ENCODE measurements at regions not wholly inside any gene's neighbourhood (a gene's known extent, or its start where the extent isn't known, plus 50 kb on each side); places are given as distances from the start of the nearest gene placed in this dataset.

- Histone ChIP-seq H3K4me3 (ENCODE audit: low read depth in 1 of 2, low read length in 2 of 2) (no peak overlapping the region), H3K9me3 (ENCODE audit: control insufficient read depth in 1 of 2, low read length in 2 of 2) (no peaks in the 10 kb centered on the region), H3K27ac (ENCODE audit: low read depth, low read length) (no peak overlapping the region), H3K36me3 (ENCODE audit: control insufficient read depth in 1 of 2, insufficient read depth in 2 of 2, low read length in 2 of 2) (no peaks in the 10 kb centered on the region), H3K4me1 (ENCODE audit: control insufficient read depth in 1 of 2, insufficient read depth in 2 of 2, low read length in 2 of 2) (no peaks in the 10 kb centered on the region), H3K9ac (ENCODE audit: low read depth in 1 of 2, low read length in 2 of 2) (no peak overlapping the region), H3K27me3 (ENCODE audit: control insufficient read depth in 1 of 2, insufficient read depth in 2 of 2, low read length in 2 of 2) (no peaks in the 10 kb centered on the region)
Measured at GRCh38 chr3:113094337-113095221, 103.8 kb downstream of the GTPBP8 start.

DNA sequence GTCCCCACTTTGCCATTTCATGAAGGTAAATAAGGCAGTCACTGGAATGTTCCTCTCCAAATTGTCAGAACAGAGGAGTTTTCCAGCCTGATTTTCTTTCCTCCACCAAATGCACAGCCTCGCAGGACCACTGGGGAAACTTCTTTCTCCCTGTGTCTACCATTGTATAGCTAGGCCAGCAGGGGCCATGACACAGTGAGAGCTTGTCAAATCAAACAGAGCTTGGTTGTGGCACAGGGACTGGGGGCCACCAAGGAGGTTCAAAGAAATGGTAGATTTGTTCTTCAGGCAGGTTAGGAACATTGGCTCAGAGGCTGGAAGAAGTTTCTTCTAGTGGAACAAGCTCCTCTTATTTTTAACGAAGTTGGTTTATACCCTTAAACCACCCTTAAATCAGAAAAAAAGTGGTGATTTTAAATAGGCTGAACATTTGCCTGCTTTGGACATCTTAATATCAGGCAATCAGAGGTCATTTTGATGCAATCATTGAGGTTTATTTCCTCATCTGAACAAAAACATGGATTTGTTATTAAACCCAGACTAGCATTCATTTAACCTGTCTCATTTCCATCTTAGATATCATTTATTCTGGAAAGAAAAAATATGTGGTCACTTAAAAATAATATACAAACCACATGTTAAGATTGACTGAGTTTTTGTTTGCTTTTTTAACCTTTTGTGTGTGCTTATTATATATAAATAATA, 105.6 kb downstream of the GTPBP8 start:
- Histone ChIP-seq H3K36me3 (ENCODE audit: control insufficient read depth in 1 of 2, insufficient read depth in 2 of 2, low read length in 2 of 2) (no peaks in the 10 kb centered on the region), H3K4me1 (ENCODE audit: control insufficient read depth in 1 of 2, insufficient read depth in 2 of 2, low read length in 2 of 2) (no peaks in the 10 kb centered on the region), H3K4me3 (ENCODE audit: low read depth in 1 of 2, low read length in 2 of 2) (no peak overlapping the region), H3K9ac (ENCODE audit: low read depth in 1 of 2, low read length in 2 of 2) (no peak overlapping the region), H3K9me3 (ENCODE audit: control insufficient read depth in 1 of 2, low read length in 2 of 2) (no peaks in the 10 kb centered on the region), H3K27ac (ENCODE audit: low read depth, low read length) (no peak overlapping the region), H3K27me3 (ENCODE audit: control insufficient read depth in 1 of 2, insufficient read depth in 2 of 2, low read length in 2 of 2) (no peaks in the 10 kb centered on the region)

DNA sequence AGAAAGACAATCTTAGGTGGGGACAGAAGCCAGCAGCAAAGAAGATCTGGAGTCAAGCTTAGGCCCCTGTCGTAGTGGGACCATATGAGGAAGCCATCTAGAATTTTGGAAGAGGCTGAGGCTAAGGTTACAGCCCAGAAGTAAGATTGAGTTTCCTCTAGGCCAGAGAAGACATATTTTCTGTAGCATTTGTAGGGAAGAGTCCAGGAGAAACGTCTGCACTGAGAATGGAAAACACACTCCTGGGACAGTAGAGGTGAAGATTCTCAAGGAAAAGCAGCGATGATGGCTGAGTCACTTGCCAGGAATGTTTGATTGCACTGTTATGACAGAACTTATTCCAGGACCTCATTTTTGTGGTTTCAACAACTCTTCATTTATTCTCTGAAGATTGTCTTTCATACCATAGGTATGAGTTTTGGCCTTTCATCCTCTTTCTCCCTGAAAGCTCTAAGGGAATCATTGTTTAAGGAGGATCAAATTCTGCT, 107.2 kb downstream of the GTPBP8 start:
- H3K4me1 ChIP-seq (ENCODE audit: control insufficient read depth in 1 of 2, insufficient read depth in 2 of 2, low read length in 2 of 2) = no peaks in the 10 kb centered on the region
- H3K9ac ChIP-seq (ENCODE audit: low read depth in 1 of 2, low read length in 2 of 2) = no peak overlapping the region
- no peaks in the 10 kb centered on the region for H3K36me3 ChIP-seq (ENCODE audit: control insufficient read depth in 1 of 2, insufficient read depth in 2 of 2, low read length in 2 of 2)
- H3K9me3 ChIP-seq (ENCODE audit: control insufficient read depth in 1 of 2, low read length in 2 of 2) = no peaks in the 10 kb centered on the region
- no peaks in the 10 kb centered on the region for H3K27me3 ChIP-seq (ENCODE audit: control insufficient read depth in 1 of 2, insufficient read depth in 2 of 2, low read length in 2 of 2)
- H3K4me3 ChIP-seq (ENCODE audit: low read depth in 1 of 2, low read length in 2 of 2) = no peak overlapping the region
- H3K27ac ChIP-seq (ENCODE audit: low read depth, low read length) = no peak overlapping the region

DNA sequence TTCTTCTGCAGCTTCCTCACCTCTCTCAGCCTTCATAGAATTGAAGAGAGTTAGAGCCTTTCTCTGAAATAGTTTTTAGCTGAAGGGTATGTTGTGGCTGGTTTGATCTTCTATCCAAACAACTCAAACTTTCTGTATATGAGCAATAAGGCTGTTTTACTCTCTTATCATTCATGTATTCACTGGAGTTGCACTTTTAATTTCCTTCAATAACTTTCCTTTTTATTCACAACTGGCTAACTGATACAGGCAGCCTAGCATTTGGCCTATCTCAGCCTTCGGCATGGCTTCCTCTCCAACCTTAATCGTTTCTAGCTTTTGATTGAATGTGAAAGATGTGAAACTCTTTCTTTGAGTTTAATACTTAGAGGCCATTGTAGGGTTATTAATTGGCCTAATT, 109.3 kb downstream of the GTPBP8 start:
- H3K27ac ChIP-seq (ENCODE audit: low read depth, low read length) = no peak overlapping the region
- no peak overlapping the region for H3K9ac ChIP-seq (ENCODE audit: low read depth in 1 of 2, low read length in 2 of 2)
- H3K36me3 ChIP-seq (ENCODE audit: control insufficient read depth in 1 of 2, insufficient read depth in 2 of 2, low read length in 2 of 2) = no peaks in the 10 kb centered on the region

GRCh38 chr3:113103588-113103987, 107.8 kb upstream of the BOC start:
- Histone ChIP-seq H3K4me3 (ENCODE audit: low read depth in 1 of 2, low read length in 2 of 2) (no peak overlapping the region), H3K9me3 (ENCODE audit: control insufficient read depth in 1 of 2, low read length in 2 of 2) (no peaks in the 10 kb centered on the region), H3K27me3 (ENCODE audit: control insufficient read depth in 1 of 2, insufficient read depth in 2 of 2, low read length in 2 of 2) (no peaks in the 10 kb centered on the region), H3K9ac (ENCODE audit: low read depth in 1 of 2, low read length in 2 of 2) (no peak overlapping the region), H3K4me1 (ENCODE audit: control insufficient read depth in 1 of 2, insufficient read depth in 2 of 2, low read length in 2 of 2) (peaks cover 0 to 6% of the 10 kb centered on the region in 2 donors), H3K27ac (ENCODE audit: low read depth, low read length) (no peak overlapping the region), H3K36me3 (ENCODE audit: control insufficient read depth in 1 of 2, insufficient read depth in 2 of 2, low read length in 2 of 2) (no peaks in the 10 kb centered on the region)

More for the DNA sequence above, 109.3 kb downstream of the GTPBP8 start:
- Histone ChIP-seq H3K9me3 (ENCODE audit: control insufficient read depth in 1 of 2, low read length in 2 of 2) (no peaks in the 10 kb centered on the region), H3K4me3 (ENCODE audit: low read depth in 1 of 2, low read length in 2 of 2) (no peak overlapping the region), H3K4me1 (ENCODE audit: control insufficient read depth in 1 of 2, insufficient read depth in 2 of 2, low read length in 2 of 2) (peaks cover 0 to 6% of the 10 kb centered on the region in 2 donors), H3K27me3 (ENCODE audit: control insufficient read depth in 1 of 2, insufficient read depth in 2 of 2, low read length in 2 of 2) (no peaks in the 10 kb centered on the region)

GRCh38 chr3:113104357-113105092, 106.8 kb upstream of the BOC start:
- Histone ChIP-seq H3K27ac (ENCODE audit: low read depth, low read length) (no peak overlapping the region), H3K4me3 (ENCODE audit: low read depth in 1 of 2, low read length in 2 of 2) (no peak overlapping the region), H3K4me1 (ENCODE audit: control insufficient read depth in 1 of 2, insufficient read depth in 2 of 2, low read length in 2 of 2) (peaks cover 0 to 6% of the 10 kb centered on the region in 2 donors), H3K36me3 (ENCODE audit: control insufficient read depth in 1 of 2, insufficient read depth in 2 of 2, low read length in 2 of 2) (no peaks in the 10 kb centered on the region), H3K27me3 (ENCODE audit: control insufficient read depth in 1 of 2, insufficient read depth in 2 of 2, low read length in 2 of 2) (no peaks in the 10 kb centered on the region), H3K9me3 (ENCODE audit: control insufficient read depth in 1 of 2, low read length in 2 of 2) (no peaks in the 10 kb centered on the region), H3K9ac (ENCODE audit: low read depth in 1 of 2, low read length in 2 of 2) (no peak overlapping the region)

DNA sequence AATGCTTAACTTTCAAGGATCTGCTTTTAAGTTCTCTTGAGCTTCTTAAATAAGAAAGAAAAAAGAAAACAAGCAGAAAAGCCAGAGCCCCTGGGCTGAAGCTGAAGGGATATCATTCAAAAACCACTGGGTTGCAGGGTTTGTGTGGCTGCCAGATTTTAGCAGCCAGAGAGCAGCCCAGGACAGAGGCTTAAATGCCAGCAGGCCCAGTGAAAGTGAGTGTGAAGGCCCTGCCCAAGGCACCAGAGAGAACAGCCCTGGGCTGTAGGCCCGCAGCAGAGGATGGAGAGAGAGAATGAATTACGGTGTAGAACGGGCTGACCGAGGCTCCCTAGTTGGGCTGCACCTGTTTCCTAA, 106.3 kb upstream of the BOC start:
- H3K27ac ChIP-seq (ENCODE audit: low read depth, low read length) = no peak overlapping the region
- H3K9ac ChIP-seq (ENCODE audit: low read depth in 1 of 2, low read length in 2 of 2) = no peak overlapping the region
- no peaks in the 10 kb centered on the region for H3K9me3 ChIP-seq (ENCODE audit: control insufficient read depth in 1 of 2, low read length in 2 of 2)
- H3K27me3 ChIP-seq (ENCODE audit: control insufficient read depth in 1 of 2, insufficient read depth in 2 of 2, low read length in 2 of 2) = no peaks in the 10 kb centered on the region
- H3K4me3 ChIP-seq (ENCODE audit: low read depth in 1 of 2, low read length in 2 of 2) = no peak overlapping the region
- no peaks in the 10 kb centered on the region for H3K36me3 ChIP-seq (ENCODE audit: control insufficient read depth in 1 of 2, insufficient read depth in 2 of 2, low read length in 2 of 2)
- H3K4me1 ChIP-seq (ENCODE audit: control insufficient read depth in 1 of 2, insufficient read depth in 2 of 2, low read length in 2 of 2) = peaks cover 0 to 6% of the 10 kb centered on the region in 2 donors

DNA sequence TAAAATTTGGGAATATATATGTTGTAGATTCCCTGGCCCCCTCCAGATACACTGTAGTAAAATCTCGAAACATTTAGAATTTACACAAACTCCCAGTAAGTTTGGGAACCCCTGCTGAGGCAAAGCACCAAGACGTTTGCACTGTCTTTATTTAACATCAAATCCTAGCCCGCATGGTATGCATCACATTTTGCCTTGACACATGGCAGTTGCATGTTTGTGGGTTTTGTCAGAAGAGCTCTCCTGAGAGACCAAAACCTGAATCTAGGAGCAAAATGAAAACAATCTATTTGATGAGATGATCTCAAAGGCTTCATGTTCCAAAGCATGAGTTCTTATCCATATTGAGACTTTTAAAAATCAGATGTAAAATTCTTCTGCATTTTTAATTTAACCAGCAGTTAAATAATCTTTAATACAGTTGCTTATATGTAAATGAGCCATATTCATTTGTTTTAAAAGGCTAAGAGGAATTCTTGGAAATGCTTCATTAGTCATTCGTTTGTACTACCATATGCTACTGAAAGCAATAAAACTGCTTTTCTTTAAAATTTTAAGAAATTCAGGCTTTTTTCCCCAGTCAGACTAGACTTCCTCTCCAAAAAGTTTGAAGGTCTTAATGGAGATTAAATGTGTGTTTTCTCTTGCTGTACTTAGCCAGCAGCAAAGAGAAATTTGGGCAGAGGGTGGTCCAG, 105.2 kb upstream of the BOC start:
- Histone ChIP-seq H3K9ac (ENCODE audit: low read depth in 1 of 2, low read length in 2 of 2) (no peak overlapping the region), H3K9me3 (ENCODE audit: control insufficient read depth in 1 of 2, low read length in 2 of 2) (no peaks in the 10 kb centered on the region), H3K27ac (ENCODE audit: low read depth, low read length) (no peak overlapping the region), H3K27me3 (ENCODE audit: control insufficient read depth in 1 of 2, insufficient read depth in 2 of 2, low read length in 2 of 2) (no peaks in the 10 kb centered on the region), H3K36me3 (ENCODE audit: control insufficient read depth in 1 of 2, insufficient read depth in 2 of 2, low read length in 2 of 2) (no peaks in the 10 kb centered on the region), H3K4me1 (ENCODE audit: control insufficient read depth in 1 of 2, insufficient read depth in 2 of 2, low read length in 2 of 2) (peaks cover 0 to 6% of the 10 kb centered on the region in 2 donors), H3K4me3 (ENCODE audit: low read depth in 1 of 2, low read length in 2 of 2) (no peak overlapping the region)

- Histone ChIP-seq H3K9ac (ENCODE audit: low read depth in 1 of 2, low read length in 2 of 2) (no peak overlapping the region), H3K4me3 (ENCODE audit: low read depth in 1 of 2, low read length in 2 of 2) (no peak overlapping the region), H3K4me1 (ENCODE audit: control insufficient read depth in 1 of 2, insufficient read depth in 2 of 2, low read length in 2 of 2) (no peaks in the 10 kb centered on the region), H3K9me3 (ENCODE audit: control insufficient read depth in 1 of 2, low read length in 2 of 2) (no peaks in the 10 kb centered on the region), H3K27me3 (ENCODE audit: control insufficient read depth in 1 of 2, insufficient read depth in 2 of 2, low read length in 2 of 2) (no peaks in the 10 kb centered on the region), H3K27ac (ENCODE audit: low read depth, low read length) (no peak overlapping the region), H3K36me3 (ENCODE audit: control insufficient read depth in 1 of 2, insufficient read depth in 2 of 2, low read length in 2 of 2) (no peaks in the 10 kb centered on the region)
Measured at GRCh38 chr3:113110267-113110666, 101.1 kb upstream of the BOC start.
